Lower lobe of right lung (tissue), 2 donors: ENCODE measurements at regions not wholly inside any gene's neighbourhood (a gene's known extent, or its start where the extent isn't known, plus 50 kb on each side); places are given as distances from the start of the nearest gene placed in this dataset.

Experiments
- ATAC-seq, 2 donors: fragments of 200-7000 bp; cut with Tn5 transposase; one replicate each; pipeline ENCODE4 v1.9.1; 2020 to 2022; ENCODE audit warnings: mild to moderate bottlenecking in 2 of 2, moderate library complexity in 2 of 2
- DNase-seq: peaks from one replicate; pipeline ENCODE4 v3.0.0-alpha.2; 2020
- H3K27ac ChIP-seq: fragments of 200-600 bp; one replicate; pipeline ENCODE4 v1.8.0; 2022
- H3K27me3 ChIP-seq: fragments of 200-600 bp; one replicate; pipeline ENCODE4 v1.8.0; 2022; ENCODE audit warnings: low read depth
- H3K36me3 ChIP-seq: fragments of 200-600 bp; one replicate; pipeline ENCODE4 v1.8.0; 2022; ENCODE audit warnings: mild to moderate bottlenecking
- H3K4me1 ChIP-seq: fragments of 200-600 bp; one replicate; pipeline ENCODE4 v1.8.0; 2022
- H3K4me3 ChIP-seq: fragments of 200-600 bp; one replicate; pipeline ENCODE4 v1.8.0; 2022; ENCODE audit warnings: mild to moderate bottlenecking
- H3K9me3 ChIP-seq: fragments of 200-600 bp; one replicate; pipeline ENCODE4 v1.8.0; 2022
- intact Hi-C: fragments of 100-400 bp; cut with DNase I; formaldehyde crosslinking; loops from one replicate; pipeline ENCODE4 v1.11.0; 2022
- TF ChIP-seq, protein P1 (sequence below): fragments of 200-600 bp; IDR thresholded peaks from one replicate; pipeline ENCODE4 v1.8.0; 2022; ENCODE audit warnings: antibody characterized with exemption, mild to moderate bottlenecking
- donor health status: DM: no; HTN: yes; CAD: no; lungs with severe emphysema.

DNA sequence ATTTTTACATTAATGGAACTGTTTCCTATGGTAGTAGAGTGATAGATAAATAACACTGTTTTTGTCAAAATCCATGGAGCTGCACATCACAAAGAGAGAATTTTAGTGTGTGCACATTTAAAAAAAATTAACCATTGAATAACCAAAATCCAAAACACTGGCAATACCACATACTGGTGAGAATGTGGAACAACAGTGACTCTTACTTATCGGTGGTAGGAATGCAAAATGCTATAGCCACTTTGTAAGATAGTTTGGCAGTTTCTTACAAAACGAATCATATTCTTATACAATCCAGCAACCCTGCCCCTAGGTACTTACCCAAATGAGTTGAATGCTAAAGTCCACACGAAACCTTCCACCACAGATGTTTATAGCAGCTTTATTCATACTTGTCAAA is 229.6 kb upstream of the GPR101 start:
- H3K9me3 ChIP-seq, result no peaks in the 10 kb centered on the region
- H3K4me1 ChIP-seq, result no peaks in the 10 kb centered on the region
- TF ChIP-seq, protein P1, sequence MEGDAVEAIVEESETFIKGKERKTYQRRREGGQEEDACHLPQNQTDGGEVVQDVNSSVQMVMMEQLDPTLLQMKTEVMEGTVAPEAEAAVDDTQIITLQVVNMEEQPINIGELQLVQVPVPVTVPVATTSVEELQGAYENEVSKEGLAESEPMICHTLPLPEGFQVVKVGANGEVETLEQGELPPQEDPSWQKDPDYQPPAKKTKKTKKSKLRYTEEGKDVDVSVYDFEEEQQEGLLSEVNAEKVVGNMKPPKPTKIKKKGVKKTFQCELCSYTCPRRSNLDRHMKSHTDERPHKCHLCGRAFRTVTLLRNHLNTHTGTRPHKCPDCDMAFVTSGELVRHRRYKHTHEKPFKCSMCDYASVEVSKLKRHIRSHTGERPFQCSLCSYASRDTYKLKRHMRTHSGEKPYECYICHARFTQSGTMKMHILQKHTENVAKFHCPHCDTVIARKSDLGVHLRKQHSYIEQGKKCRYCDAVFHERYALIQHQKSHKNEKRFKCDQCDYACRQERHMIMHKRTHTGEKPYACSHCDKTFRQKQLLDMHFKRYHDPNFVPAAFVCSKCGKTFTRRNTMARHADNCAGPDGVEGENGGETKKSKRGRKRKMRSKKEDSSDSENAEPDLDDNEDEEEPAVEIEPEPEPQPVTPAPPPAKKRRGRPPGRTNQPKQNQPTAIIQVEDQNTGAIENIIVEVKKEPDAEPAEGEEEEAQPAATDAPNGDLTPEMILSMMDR, result no peak
- H3K27me3 ChIP-seq, result no peaks in the 10 kb centered on the region
- intact Hi-C loops, result no loop called here
- DNase-seq (no peak), ATAC-seq (no peak)
- no peak overlapping the region for H3K4me3 ChIP-seq
- H3K36me3 ChIP-seq, result no peaks in the 10 kb centered on the region
- H3K27ac ChIP-seq, result no peak overlapping the region

DNA sequence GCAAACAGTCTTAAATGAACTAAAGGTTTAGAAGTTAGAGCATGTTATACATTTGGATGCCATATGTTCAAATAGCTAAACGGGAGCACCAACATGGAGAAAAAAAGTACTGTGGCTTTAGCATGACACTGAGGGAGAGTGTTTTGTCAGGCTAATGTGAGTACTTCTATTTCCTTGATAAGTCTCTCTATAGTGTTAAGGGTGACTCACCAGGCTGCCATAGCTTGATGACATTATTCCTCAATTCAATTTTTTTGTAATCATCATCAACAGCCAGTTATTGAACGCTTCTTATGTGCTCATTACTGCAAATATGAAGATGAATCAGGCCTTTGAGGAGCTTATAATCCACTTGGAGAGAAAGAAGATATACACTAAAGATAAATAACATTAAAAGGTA is 211.4 kb upstream of the GPR101 start:
- H3K4me1 ChIP-seq, result no peaks in the 10 kb centered on the region
- H3K27ac ChIP-seq, result no peak overlapping the region
- TF ChIP-seq, protein P1, result no peak
- H3K4me3 ChIP-seq, result no peak overlapping the region
- ATAC-seq (no peak), DNase-seq (no peak)
- intact Hi-C loops, result no loop called here
- no peaks in the 10 kb centered on the region for H3K36me3 ChIP-seq
- H3K27me3 ChIP-seq, result no peaks in the 10 kb centered on the region
- no peaks in the 10 kb centered on the region for H3K9me3 ChIP-seq

DNA sequence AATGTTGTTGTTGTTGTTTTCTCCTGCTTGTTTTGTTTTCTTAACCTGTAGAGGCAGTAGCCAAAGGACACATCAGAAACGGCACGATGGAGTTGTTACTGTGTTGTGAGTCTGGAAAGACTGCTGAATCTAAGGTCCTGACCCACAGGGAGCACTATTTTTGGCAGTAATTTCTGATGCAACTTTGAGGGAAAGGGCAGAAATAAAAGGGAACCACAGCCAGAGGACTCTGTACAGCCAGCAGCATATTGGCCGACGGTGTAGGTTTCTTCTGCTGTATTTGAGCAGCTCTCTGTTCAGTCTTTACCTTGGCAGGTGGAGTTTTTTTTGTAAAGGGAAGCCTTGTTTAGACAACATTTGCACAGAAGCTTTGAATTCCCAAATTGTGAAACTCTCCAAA is 203.0 kb upstream of the GPR101 start:
- ATAC-seq (no peak), DNase-seq (no peak)
- H3K27me3 ChIP-seq, result no peaks in the 10 kb centered on the region
- no peak overlapping the region for H3K4me3 ChIP-seq
- TF ChIP-seq, protein P1, result no peak
- intact Hi-C loops, result no loop called here
- H3K27ac ChIP-seq, result no peak overlapping the region
- no peaks in the 10 kb centered on the region for H3K4me1 ChIP-seq
- no peaks in the 10 kb centered on the region for H3K9me3 ChIP-seq
- no peaks in the 10 kb centered on the region for H3K36me3 ChIP-seq

DNA sequence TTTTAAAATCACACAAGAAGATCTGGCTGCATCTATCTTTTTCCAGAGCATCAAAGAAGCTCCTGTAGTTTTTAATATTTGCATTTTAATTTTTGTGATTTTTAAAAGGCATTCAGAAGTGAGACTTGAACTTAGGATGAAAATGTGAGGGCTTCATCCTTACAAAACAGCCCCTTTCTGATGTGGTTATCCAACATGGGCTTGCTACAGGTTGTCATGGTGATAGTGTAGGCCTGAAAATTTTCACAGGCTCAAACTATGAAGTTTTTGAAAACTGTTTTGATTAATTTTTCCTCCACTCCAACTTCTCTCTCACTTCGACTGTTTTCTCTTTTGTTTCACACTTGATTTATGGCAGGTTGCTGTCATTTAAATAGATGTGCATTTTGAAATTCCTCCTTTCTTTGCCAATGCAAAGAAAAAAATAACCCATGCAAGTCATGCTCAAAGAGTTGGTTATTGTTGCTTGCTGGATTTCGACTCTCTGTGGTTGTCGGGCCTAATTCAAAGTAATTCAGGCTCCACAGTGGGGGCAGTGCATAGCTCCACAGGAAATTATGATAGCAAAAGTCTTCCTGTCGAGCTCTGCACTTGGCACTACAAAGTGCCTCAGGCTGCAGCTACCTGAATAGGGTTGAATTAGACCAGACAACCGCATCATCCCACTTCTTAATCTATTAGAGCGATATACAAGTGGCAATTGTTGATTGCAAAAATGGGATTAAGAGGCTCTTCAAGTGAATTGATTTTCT is 201.0 kb upstream of the GPR101 start:
- H3K4me1 ChIP-seq, result no peaks in the 10 kb centered on the region
- no peaks in the 10 kb centered on the region for H3K36me3 ChIP-seq
- intact Hi-C loops, result no loop called here
- H3K27ac ChIP-seq, result no peak overlapping the region
- no peaks in the 10 kb centered on the region for H3K9me3 ChIP-seq
- no peaks in the 10 kb centered on the region for H3K27me3 ChIP-seq
- ATAC-seq (no peak), DNase-seq (no peak)
- TF ChIP-seq, protein P1, result no peak
- no peak overlapping the region for H3K4me3 ChIP-seq

DNA sequence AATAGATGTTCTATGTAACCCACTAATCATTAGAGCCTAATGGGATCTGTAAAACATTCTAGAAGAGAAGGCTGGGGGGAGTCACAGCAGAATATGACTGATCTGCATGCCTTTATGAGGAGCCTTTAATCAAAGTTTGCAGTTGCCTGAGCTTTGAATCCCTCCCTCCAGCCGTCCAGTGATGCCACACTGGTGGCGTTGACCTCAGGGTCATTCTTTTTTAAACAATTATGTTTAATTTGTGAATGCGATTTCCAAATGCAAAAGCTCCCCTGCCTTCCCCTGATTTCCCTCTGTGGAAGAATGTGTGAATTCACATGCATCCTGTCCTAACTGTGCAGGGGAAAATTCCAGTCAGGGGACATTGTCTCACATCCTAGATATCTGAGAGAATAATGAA is 199.7 kb upstream of the GPR101 start:
- no peaks in the 10 kb centered on the region for H3K27me3 ChIP-seq
- DNase-seq (no peak), ATAC-seq (no peak)
- H3K4me1 ChIP-seq, result no peaks in the 10 kb centered on the region
- intact Hi-C loops, result no loop called here
- H3K4me3 ChIP-seq, result no peak overlapping the region
- H3K27ac ChIP-seq, result no peak overlapping the region
- no peaks in the 10 kb centered on the region for H3K36me3 ChIP-seq
- H3K9me3 ChIP-seq, result no peaks in the 10 kb centered on the region
- TF ChIP-seq, protein P1, result no peak
